ENCODE measurements at regions not wholly inside any gene's neighbourhood (a gene's known extent, or its start where the extent isn't known, plus 50 kb on each side); places are given as distances from the start of the nearest gene placed in this dataset.

- DNase-seq: no peak
Measured at GRCh38 chr1:75984781-75985180, 52.6 kb upstream of the ASB17 start.

DNA sequence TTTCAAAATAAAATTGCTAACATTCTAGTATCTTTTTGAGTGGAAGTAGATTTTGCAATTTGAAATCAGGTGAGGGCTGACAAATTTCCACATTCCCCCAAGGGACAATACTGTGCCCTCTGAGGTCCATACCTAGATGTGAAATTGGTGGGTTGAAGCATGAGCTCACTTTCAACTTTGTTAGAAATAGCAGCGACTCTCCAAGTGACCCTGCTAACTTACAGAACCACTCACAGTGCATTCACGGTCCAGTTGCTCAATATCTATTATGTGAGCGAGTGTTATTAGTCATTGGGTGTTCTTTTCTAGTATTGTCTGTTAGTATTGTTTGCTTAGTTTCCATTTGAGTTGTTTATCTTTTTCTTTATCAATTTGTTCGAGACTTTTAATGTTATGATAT is 53.6 kb upstream of the ASB17 start:
- DNase-seq: no peak

DNA sequence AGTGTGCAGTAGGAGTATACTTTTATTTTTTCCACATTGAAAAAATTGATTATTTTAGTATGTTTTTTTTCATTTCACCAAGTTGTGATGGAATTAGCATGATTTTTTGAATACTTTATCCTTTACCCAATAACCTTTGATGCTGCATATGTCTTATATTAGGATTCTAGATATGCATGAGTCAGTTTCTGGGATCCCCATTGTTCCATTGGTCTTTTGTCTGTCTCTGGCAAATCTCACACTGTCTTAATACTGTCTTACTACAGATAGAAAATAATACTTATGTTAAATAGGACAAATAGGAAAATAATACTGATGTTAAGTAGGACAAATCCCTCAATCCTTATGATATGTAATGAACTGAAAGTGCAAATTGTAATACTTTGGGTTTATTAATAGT is 54.3 kb upstream of the ASB17 start:
- DNase-seq: no peak

DNA sequence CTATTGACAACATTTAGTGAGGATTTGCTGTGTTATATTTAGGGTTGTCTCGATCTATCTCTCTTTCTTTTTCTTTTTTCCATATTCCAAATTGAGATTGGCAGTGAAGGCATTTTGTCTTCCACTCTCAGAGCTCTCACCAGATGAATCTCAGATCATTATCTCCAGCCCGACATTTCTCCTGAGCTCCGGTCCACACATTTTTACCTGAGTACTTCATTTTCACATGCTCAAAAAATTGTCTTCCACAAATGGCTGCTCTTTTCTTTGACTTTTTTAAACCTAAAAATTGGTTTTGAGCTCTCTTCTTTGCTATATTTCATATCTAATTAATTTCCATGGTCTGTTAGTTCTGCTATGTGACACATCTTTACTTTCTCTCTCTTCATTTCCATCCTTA is 56.9 kb upstream of the ASB17 start:
- no peak for DNase-seq

- no peak for DNase-seq
Measured at GRCh38 chr1:75990686-75991085, 58.5 kb upstream of the ASB17 start.

GRCh38 chr1:75991497-75992114 is 59.4 kb upstream of the ASB17 start:
- peak; percentile 58 for DNase-seq

DNA sequence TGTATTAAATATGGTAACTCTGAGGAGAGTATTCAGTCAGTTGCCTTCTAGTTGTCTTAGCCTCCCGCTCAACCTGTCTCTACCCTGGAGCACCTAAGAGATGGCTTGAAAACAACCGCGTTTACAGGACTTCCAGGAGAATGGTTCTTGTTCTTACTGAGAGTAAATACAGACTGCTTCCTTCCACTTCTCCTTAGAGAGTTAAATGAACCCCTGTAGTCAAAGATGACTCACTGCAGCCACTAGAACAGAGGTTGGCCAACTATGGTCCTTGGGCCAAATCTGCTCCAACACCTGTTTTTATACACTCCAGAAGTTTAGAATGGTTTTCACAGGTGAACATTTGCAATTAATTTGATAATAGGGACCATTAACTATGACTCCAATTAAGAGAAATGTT is 60.1 kb upstream of the ASB17 start:
- DNase-seq: no peak

DNA sequence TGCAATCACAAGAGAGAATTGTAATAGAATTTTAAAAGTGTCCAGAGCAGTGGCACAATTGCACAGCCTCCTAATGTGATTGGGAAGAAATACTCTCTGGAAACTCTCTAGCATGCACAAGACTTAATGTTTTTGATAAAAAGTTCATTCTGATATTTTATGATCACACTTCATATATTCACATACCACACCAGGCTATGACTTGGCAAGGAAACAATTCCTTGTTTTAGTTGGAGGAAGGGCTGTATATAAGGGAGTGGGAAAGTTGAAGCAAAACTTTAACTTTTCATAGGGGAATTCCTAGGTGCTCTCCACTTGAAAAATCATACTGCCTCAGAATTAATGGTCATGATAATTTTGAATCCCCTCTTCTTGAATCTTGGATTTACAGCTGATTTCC is 61.5 kb upstream of the ASB17 start:
- no peak for DNase-seq

- DNase-seq: no peak
Measured at GRCh38 chr1:75996196-75996595, 64.0 kb upstream of the ASB17 start.

- DNase-seq: no peak
Measured at GRCh38 chr1:75999034-75999433, 66.8 kb upstream of the ASB17 start.

- DNase-seq: no peak
Measured at GRCh38 chr1:76003946-76004345, 70.6 kb upstream of the ST6GALNAC3 start.

DNA sequence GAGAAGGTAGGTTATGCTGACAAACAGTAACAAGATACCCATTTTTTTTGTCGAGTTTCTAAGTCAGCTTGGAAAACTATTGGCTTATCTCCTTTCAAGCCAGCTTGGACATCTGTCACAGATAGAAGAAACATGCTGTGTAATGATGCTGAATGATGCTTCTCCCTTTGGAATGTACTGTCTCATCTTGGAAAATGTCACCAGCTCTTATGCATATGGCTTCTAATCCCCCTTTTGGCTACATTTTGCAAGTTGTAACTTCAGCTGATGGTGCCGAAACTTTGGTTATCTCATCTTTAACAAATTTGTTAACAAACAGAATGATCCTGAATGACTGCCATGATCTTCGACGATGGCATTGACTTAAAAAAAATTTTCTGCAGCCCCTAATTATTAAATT is 68.8 kb upstream of the ST6GALNAC3 start:
- DNase-seq: no peak

GRCh38 chr1:76006234-76006633 is 68.3 kb upstream of the ST6GALNAC3 start:
- no peak for DNase-seq

DNA sequence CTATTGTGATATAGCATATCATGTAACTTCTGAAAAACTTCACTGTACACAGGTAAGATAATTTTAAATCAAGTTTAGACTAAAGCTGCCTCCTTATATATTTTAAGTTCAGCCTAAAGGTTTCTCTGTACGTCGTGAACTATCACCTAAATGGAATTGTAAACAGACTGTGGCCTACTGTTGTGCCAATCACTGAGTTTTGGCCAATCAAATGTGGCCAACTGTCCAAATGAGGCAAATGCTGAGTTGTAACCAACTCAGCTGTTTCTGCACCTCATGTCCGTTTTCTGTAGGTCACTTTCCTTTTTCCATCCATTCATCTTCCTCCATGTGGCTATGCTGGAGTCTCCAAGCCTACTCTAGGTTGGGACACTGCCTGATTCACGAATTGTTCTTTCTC is 63.7 kb upstream of the ST6GALNAC3 start:
- DNase-seq: no peak

- no peak for DNase-seq
Measured at GRCh38 chr1:76012341-76013205, 62.0 kb upstream of the ST6GALNAC3 start.

- DNase-seq: no peak
Measured at GRCh38 chr1:76013206-76013581, 61.4 kb upstream of the ST6GALNAC3 start.

- no peak for DNase-seq
Measured at GRCh38 chr1:76015478-76016103, 59.0 kb upstream of the ST6GALNAC3 start.

- no peak for DNase-seq
Measured at GRCh38 chr1:76018045-76018444, 56.5 kb upstream of the ST6GALNAC3 start.

DNA sequence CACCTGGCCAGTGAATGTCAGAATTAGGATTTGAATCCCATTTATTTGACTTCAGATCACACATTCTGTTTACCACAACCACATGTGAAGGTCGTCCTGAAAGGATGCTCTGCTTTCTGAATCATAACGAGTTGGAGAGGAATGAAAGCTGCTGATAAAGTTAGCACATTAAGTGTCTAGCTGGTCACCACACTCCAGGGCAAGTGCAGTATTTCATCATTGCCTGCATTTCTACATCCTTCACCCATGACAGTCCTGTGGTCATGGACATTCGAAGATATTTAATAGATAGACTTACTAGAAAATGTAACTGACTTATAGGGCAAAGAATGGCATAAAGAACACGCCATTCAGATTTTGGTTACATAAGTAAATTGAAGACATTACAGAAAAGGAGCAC is 52.7 kb upstream of the ST6GALNAC3 start:
- DNase-seq: no peak

GRCh38 chr1:76023669-76024435 is 50.7 kb upstream of the ST6GALNAC3 start:
- peak; percentile 2 for DNase-seq

Measured in CD4-positive, alpha-beta T cell treated with Interleukin-12 subunit alpha and Interleukin-12 subunit beta, for 1 hour (primary cell).